MCF 10A (cell line): ENCODE measurements at regions not wholly inside any gene's neighbourhood (a gene's known extent, or its start where the extent isn't known, plus 50 kb on each side); places are given as distances from the start of the nearest gene placed in this dataset.

Experiments used
- BruUV-seq: library from RNA; stranded (reverse); fragments of 400-500 nt; replicated peaks from 2 replicates; lab custom pipeline; 2021; lab: Mats Ljungman, UMichigan
- CTCF ChIA-PET: fragments of 300-600 bp; sonication (Branson Sonifier 250); formaldehyde crosslinking; extraction: SDS; loops from one replicate; lab custom pipeline; 2021; ENCODE audit warnings: antibody characterized with exemption, inconsistent platforms; lab: Yijun Ruan, JAX
- POLR2A ChIA-PET: fragments of 300-600, 350-650 bp; sonication (Branson Sonifier 250); formaldehyde crosslinking; extraction: SDS; loops from one replicate; lab custom pipeline; 2020; ENCODE audit warnings: antibody characterized with exemption, inconsistent platforms; lab: Yijun Ruan, JAX
- DNase-seq: peaks from one replicate; pipeline ENCODE4 v3.0.0-alpha.2; 2018; ENCODE audit not compliant: unreplicated experiment
- H3K27ac Mint-ChIP-seq: one replicate; pipeline ENCODE4 v1.8.0; 2022; ENCODE audit warnings: mild to moderate bottlenecking, low read depth, mixed read lengths; ENCODE audit not compliant: unreplicated experiment
- H3K27me3 Mint-ChIP-seq: one replicate; pipeline ENCODE4 v1.8.0; 2022; ENCODE audit warnings: mixed read lengths; ENCODE audit not compliant: insufficient read depth, unreplicated experiment
- H3K36me3 Mint-ChIP-seq: one replicate; pipeline ENCODE4 v1.8.0; 2022; ENCODE audit warnings: mild to moderate bottlenecking, moderate library complexity, mixed read lengths; ENCODE audit not compliant: insufficient read depth, unreplicated experiment
- H3K4me1 Mint-ChIP-seq: one replicate; pipeline ENCODE4 v1.8.0; 2022; ENCODE audit warnings: mixed read lengths; ENCODE audit not compliant: insufficient read depth, unreplicated experiment
- H3K4me3 Mint-ChIP-seq: one replicate; pipeline ENCODE4 v1.8.0; 2022; ENCODE audit warnings: mild to moderate bottlenecking, moderate library complexity, mixed read lengths; ENCODE audit not compliant: unreplicated experiment
- H3K9me3 Mint-ChIP-seq: one replicate; pipeline ENCODE4 v1.8.0; 2022; ENCODE audit warnings: mixed read lengths; ENCODE audit not compliant: unreplicated experiment
- intact Hi-C: fragments of 100-400 bp; cut with micrococcal nuclease; formaldehyde crosslinking; loops from 2 replicates; pipeline ENCODE4 v1.14.1; 2022
- TF ChIP-seq, protein P1 (sequence below): fragments of 200-600 bp; IDR thresholded peaks from one replicate; pipeline ENCODE4 v1.8.0; 2022; ENCODE audit warnings: antibody characterized with exemption, mild to moderate bottlenecking; ENCODE audit not compliant: unreplicated experiment

DNA sequence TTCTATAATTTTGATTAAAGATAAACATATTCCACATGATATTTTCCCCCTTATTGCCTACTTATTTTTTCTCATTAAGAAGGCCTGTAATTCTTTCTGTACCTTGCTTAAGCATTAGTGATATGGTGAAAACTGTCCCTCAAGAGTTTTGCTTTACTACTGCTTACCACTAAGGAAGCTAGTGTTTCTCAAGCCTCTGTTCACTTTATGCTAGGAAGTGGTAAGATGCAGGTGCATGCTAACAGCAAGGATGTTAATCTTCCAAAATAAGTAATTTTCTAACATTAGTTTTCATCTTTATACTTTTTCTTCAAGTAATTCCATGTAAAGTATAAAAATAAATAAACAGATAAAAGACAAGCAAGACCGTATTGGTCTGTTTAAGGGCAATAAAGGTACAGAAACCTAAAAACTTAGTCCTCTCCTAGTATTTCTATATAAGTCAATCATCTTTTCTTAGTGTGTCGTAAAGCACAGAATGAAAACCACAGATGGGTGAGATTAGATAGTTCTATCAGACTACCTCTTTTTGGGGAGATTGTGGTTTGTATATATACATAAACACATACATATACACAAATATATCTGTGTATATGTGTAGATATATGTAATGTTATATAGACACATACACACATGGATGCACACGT lies 731.0 kb upstream of the CNTN5 start:
- Mint-ChIP-seq H3K27me3 (peaks cover 42% of the 10 kb centered on the region), H3K4me3 (no peak overlapping the region), H3K9me3 (no peaks in the 10 kb centered on the region), H3K27ac (no peak overlapping the region), H3K36me3 (no peaks in the 10 kb centered on the region), H3K4me1 (no peaks in the 10 kb centered on the region)
- TF ChIP-seq, protein P1, sequence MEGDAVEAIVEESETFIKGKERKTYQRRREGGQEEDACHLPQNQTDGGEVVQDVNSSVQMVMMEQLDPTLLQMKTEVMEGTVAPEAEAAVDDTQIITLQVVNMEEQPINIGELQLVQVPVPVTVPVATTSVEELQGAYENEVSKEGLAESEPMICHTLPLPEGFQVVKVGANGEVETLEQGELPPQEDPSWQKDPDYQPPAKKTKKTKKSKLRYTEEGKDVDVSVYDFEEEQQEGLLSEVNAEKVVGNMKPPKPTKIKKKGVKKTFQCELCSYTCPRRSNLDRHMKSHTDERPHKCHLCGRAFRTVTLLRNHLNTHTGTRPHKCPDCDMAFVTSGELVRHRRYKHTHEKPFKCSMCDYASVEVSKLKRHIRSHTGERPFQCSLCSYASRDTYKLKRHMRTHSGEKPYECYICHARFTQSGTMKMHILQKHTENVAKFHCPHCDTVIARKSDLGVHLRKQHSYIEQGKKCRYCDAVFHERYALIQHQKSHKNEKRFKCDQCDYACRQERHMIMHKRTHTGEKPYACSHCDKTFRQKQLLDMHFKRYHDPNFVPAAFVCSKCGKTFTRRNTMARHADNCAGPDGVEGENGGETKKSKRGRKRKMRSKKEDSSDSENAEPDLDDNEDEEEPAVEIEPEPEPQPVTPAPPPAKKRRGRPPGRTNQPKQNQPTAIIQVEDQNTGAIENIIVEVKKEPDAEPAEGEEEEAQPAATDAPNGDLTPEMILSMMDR = no peak
- no peak for DNase-seq
- BruUV-seq = no TSS peak
- ChIA-PET POLR2A (interaction anchor here (0.7 kb wide), 1 partner anchor 12 kb away, joined by 4 read pairs; no protein-coding TSS in a partner anchor), CTCF (no interaction called here)
- intact Hi-C loops = no loop called here

DNA sequence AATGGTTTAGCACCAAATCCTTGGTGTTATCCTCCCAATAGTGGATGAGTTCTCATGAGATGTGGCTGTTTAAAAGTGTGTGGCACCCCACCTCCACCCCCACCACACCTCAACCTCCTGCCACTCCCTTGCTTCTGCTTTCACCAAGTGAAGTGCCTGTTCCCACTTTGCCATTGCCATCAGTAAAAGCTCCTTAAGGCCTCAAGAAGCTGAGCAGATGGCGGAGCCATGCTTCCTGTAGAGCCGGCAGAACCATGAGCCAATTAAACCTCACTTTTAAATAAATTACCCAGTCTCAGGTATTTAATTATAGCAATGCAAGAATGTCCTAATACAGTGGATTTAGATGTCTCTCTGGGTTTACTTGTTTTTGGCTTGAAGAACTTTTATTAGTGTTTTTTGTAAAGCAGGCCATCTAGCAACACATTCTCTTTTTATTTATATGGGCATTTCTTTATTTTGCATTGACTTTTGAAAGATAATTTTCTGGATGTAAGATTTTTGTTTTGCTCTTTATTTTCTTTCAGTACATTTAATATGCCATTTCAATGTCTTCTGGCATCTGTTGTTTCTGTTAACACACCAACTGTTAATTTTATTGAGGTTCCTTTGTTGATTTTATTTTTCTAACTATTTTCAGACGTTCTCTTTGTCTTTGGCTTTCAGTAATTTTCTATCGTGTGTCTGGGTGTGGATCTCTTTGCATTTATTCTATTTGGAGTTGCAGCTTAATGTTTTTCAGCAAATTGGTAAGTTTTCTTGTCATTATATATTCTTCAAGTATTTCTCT lies 724.5 kb upstream of the CNTN5 start:
- H3K4me3 Mint-ChIP-seq = no peak overlapping the region
- H3K27ac Mint-ChIP-seq = no peak overlapping the region
- no peaks in the 10 kb centered on the region for H3K9me3 Mint-ChIP-seq
- no TSS peak for BruUV-seq
- H3K36me3 Mint-ChIP-seq = no peaks in the 10 kb centered on the region
- TF ChIP-seq, protein P1 = no peak
- ChIA-PET CTCF (no interaction called here), POLR2A (interaction anchor here (0.7 kb wide), 1 partner anchor 72 kb away, joined by 4 read pairs; no protein-coding TSS in a partner anchor)
- intact Hi-C loops = no loop called here
- no peak for DNase-seq
- peaks cover 87% of the 10 kb centered on the region for H3K27me3 Mint-ChIP-seq
- H3K4me1 Mint-ChIP-seq = no peaks in the 10 kb centered on the region

DNA sequence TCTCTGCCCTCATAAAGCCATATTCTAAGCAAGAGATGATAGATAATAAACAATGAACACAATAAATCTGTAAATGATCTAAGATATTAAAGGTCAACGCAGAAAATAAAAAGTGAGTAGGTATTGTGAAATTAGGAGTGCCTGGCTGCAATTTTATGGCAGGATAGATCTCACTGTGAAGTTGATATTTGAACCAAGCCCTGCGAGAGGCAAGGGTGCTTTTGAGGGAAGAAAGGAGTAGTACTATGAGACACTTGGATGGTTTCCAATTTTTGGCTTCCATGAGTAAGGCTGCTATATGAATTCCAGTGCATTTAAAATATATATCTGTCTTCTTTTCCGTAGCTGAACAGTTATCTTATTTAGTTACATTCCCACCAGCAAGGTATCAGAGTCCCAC lies 720.0 kb upstream of the CNTN5 start:
- H3K27me3 Mint-ChIP-seq = peaks cover 70% of the 10 kb centered on the region
- H3K9me3 Mint-ChIP-seq = no peaks in the 10 kb centered on the region
- BruUV-seq = no TSS peak

More for the DNA sequence above, 720.0 kb upstream of the CNTN5 start:
- Mint-ChIP-seq H3K4me1 (no peaks in the 10 kb centered on the region), H3K4me3 (no peak overlapping the region), H3K36me3 (no peaks in the 10 kb centered on the region), H3K27ac (no peak overlapping the region)
- POLR2A ChIA-PET = no interaction called here
- intact Hi-C loops = no loop called here
- CTCF ChIA-PET = interaction anchor here (0.6 kb wide), 1 partner anchor 336 kb away, joined by 3 read pairs; no protein-coding TSS in a partner anchor
- TF ChIP-seq, protein P1 = no peak
- peak; percentile 8 for DNase-seq
